EL (cell line): ENCODE measurements at regions not wholly inside any gene's neighbourhood (a gene's known extent, or its start where the extent isn't known, plus 50 kb on each side); places are given as distances from the start of the nearest gene placed in this dataset.
A peak's percentile ranks its signal among the peaks of the same experiment; 100 is the strongest.

ENCODE experiments used
- DNase-seq: peaks from one replicate; pipeline ENCODE4 v3.0.0-alpha.2; 2016

DNA sequence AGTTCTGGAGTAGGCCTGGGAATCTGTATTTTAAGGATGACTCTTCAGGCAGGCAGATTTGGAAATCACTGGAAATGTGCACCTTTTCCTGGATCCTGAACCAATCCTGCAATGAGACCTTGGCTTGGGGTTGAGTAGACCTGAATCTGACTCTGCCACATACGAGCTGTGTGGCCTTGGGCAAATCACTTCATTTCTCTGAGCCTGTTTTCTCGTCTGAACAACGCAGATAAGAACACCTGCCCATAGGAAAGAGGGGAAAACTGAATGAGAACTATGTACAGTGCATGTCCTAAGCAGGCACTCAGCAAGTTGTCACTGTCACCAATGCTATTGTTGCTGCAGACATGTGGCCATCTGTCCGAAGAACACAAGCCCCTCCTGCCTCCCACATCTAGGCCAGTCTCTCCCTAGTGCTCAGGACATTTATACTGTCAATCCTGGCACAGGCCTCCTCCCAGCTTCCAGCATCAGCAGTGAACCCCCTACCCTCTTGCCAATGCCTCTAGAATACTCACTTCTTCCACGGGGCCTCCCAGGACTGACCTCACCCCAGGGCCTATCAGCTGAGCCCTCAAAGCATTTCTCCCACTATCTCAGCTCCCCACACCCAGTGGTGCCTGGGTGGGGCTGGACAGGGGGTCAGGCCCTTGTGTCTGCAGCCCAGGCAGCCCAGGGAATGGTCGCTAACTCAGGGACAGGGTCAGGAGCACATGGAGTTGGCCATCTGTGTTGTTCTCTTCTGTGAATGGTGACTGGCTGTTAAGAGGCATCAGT is 88.8 kb upstream of the ZBTB40 start:
- DNase-seq, result no peak

DNA sequence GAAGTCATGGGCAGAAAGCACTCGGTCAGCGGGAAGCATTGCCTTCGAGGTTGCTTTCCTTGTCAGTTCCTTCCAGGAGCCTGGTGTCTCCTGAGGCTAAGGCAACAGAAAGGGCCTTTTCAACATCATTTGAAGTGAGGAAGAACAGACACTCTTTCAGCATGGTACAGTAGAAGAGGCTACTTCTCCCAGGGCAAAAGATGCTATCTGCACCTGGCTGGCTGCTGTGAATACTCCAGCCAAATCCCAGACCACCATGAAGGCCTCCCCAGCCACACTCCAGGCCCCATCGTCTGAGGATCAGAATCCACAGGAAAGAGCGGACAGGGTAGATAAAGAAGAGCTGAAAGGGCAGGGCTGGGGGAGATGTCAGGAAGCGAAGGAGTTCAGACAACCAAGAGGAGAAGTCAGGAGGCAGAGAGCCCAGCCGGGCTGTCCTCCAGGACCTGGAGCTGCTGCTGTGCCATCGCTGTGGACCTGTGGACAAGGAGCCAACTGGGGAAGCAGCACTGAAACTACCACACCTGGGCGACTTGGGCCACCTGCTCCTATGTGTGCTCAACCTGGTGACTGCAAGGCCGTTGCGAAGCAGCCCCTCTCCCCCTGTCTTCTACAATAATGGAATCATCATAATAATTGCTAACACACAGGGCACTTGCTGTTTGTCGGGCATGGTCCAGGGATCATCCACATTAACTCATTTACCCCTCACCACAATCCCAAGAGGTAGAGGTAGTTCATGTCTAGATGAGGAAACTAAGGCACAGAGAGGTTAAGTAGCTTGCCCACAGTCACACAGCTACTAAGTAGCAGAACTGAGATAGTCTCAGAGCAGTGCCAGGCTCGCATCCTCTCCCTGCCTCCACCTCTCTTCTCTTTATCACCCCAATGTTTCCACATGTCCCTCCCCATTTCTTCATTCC is 88.0 kb upstream of the ZBTB40 start:
- DNase-seq, result no peak

DNA sequence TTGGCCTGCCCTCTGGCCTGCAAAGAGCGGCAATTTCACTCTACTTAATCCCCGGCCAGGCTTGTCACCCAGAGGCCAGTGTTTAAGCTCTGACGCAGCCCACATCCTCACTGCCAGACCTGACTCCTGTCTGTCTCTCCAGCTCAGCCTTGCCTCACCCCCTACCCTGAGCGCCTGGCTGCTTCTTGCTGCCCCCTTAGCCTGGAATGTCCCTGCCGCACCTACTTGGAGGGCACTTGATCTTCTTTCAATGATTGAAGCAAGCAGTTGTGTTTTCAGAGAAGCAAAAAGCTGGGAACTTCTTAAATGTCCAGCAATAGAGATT is 87.4 kb upstream of the ZBTB40 start:
- no peak for DNase-seq

DNA sequence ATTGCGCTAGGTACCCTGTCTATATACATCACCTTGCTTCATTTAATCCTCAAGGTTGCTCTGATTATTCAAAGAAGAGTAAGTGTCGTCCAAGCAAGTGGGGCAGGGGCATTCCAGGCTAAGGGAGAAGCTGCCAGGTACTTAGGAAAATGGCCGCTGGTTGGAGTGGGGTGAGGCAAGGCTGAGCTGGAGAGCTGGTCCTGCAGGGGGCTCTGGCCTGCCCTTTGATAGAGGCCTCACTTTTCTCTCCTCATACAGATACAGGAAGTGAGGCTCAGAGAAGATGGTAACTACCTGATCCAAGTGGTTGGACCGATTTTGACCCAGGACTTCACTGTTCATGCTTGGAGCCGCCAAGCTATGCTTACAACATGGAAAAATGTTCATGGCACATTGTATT is 86.9 kb upstream of the ZBTB40 start:
- DNase-seq, result no peak

DNA sequence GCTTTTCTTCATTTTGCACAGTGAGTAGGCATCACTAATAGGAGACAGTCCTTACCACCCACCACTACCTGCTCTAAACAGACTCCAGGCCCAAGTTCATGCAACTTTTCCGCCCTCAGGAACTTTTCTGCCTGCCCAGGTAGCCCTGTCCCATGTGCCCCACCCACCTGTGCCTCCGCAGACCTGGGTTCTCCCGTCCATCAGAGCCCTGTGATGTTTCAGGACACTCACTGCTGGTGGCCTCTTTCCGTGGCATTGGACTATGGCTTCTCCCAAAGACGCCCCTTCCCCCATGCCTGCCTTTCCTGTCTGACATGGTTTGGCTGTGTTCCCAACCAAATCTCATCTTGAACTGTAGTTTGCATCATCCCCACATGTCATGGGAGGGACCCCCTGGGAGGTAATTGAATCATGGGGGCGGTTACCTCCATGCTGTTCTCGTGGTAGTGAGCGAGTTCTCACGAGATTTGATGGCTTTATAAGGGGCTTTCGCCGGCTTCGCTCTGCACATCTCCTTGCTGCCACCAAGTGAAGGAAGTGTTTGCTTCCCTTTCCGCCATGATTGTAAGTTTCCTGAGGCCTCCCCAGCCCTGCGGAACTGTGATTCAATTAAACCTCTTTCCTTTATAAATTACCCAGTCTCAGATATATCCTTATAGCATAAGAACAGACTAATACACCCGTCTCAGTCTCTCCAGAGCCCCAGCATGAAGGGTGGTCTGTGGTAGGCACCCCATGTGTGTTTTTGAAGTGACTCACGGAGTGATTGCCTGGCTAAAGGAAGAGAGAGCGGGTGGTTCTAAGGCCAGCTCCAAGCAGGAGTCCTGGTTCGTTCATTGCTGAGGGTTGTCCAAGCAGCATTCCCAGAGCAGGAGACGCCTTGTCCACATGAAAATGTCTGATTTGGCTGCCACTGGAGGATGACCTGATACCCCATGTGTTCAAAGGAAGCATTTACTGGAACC is 86.0 kb upstream of the ZBTB40 start:
- no peak for DNase-seq

DNA sequence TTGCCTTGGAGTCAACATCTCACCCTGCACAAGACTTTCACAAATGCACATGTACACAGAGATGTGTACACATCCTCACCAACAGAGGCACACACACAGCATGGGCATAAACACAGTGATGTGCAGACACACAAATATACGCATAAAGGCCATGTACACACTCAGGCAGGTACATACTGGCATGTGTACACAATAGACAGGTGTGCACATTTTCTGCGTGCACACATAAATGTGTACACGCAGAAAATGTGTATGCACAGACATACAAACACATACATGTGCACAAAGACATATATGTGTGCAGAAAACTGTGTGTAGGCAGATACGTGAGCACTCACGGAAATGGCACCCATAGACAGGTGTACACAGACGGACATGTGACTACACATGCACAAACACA is 85.3 kb upstream of the ZBTB40 start:
- DNase-seq, result no peak

DNA sequence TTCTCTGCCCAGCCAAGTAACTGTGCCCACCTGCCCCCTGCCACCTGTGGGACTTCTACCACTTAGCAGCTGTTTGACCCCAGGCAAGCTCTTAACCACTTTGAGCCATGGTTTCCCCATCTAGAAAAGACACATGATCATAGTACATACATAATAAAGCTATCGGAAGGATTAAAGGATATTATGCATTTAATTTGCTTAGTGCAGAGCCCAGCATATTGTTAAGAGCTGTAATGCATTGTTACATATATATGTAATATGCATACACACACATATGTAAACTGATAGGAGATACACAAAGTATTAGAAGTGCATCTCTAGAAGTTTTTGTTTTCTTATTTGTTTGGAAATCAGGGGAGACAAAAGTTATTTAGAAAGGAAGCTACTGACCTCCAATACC is 83.5 kb upstream of the ZBTB40 start:
- DNase-seq, result no peak

DNA sequence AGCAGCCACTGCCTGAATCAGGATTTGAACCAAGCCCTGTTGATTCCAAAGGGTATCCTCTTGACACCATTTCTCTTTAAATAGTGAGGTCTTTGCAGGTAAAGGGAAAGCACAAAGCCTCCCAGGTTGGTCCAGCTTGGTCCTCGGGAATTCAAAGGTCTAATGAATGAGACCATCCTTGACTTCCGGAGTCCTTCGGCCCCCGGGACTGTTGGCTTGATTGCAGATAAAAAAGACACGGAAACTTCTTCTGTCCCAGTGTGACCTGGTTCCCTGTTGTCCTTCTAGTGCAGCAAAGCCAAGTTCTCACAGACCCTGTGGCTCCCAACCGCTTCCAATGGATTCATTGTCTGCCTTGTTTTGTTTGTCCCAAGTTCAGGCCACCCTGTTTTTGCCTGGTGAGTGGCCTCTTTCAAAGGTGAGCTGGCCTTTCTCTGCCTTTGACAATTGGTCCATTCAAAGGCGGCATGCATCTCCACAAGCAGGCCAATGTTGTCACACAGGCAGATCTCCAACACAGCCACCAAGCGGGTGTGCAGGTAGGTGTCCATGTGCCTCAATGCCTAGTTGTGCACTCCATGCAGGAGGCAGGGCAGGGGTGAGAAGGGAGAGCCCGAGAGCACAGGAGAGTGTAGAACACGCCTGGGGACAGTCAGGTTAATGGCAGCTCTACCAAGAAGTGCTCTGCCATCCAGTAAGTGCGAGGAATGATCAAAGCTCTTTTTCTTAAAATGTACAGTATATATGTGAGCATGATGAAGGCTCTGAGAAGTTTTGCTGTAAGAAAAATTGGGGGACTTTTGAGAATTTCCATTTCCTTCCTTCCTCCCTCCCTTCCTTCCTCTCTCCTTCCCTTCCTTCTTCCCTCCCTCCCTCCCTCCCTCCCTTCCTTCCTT is 82.1 kb upstream of the ZBTB40 start:
- DNase-seq, result no peak

DNA sequence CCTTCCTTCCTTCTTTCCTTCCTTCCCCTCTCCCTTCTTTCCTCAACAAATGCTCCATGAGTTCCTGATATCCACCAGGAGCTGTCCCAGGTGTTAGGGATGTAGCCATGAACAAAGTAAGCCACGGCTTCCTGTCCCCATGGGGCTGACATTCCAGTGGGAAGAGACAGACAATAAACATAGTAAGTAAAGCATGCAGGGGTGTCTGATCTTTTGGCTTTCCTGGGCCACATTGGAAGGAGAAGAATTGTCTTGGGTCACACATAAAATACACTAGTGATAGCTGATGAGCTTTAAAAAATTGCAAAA is 81.5 kb upstream of the ZBTB40 start:
- no peak for DNase-seq

DNA sequence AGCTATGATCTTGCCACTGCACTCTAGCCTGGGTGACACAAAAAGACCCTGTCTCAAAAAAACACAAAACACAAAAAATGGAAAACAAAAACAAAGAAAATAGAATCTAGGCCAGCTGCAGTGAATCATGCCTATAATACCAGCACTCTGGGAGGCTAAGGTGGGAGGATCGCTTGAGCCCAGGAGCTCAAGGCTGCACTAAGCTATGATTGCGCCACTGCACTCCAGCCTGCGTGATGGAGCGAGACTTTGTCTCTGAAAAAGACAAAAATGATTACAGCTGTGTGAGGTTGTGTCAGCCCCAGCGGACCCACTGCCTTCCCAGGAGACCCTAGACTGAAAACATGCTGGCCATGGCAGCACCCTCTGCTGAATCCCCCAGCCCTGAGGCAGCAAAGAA is 80.2 kb upstream of the ZBTB40 start:
- no peak for DNase-seq

DNA sequence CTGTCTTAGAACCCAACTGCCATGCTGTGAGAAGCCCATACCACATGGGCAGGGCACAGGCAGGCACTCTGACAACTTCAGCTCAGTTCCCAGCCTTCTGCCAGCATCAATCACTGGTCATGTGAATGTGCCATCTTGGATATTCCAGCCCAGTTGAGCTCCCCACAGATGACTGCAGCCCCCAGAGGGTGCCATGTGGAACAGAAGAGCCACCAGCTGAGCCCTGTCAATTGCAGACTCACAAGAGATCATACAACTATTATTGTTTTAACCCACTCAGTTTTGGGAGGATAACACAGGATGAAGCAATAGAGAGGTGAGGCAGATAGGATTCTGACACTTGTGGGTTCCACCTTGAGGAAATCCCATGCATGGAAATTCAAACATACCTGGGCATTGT is 78.4 kb upstream of the ZBTB40 start:
- no peak for DNase-seq

DNA sequence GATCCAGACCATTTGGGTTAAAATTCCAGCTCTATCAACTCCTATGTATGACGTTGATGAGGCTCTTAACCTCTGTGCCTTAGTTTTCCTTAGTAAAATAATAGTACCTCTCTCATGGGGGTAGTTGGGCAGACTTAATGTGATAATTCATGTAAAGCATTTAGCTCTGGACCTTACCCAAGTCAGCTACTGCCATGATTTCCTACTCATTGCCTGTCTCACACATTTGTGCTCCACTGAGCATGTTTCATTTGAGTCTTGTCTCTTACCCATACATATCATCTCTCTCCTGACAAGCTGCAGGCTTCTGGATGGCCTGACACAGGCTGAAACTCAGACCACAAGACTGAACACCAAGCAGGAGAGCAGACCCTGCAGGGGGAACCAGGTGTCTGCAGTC is 77.7 kb upstream of the ZBTB40 start:
- DNase-seq, result no peak

DNA sequence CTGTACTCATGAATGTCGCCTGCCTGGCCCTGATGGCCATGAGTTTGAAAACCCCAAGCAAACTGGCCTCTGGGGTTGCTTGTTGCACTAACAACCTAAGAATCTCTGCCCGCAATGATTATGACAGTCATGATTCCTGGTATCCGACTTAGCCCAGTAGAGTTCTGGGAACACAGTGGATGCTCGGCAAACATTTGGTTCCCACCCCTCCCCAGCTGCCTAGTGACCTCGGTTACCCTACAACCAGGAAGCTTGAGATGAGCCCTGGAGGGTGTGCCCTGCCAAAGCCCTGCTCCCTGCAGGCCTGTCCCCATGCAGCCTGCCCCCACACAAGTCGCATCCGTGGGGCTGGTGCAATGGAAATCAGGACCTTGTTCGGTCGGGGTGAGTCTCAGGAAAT is 76.0 kb upstream of the ZBTB40 start:
- DNase-seq, result no peak

DNA sequence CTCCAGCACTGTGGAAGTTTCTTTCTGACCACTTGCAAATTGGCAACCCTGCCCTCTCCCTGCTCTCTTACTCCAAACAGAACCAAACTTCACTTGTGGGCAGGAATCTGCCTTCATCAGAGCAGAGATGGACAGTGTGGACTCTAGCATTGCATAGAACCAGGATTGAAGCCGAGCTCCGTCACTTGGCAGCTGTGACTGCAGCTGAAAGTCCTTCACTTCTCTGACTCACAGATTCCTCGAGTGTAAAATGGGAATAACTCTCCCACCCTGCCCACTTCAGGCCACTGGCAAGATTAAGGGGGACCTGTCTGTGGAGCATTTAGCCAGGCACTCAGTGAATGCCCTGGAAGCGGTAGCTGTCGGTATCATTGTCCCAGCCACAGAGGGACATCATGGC is 75.7 kb upstream of the ZBTB40 start:
- DNase-seq, result no peak

DNA sequence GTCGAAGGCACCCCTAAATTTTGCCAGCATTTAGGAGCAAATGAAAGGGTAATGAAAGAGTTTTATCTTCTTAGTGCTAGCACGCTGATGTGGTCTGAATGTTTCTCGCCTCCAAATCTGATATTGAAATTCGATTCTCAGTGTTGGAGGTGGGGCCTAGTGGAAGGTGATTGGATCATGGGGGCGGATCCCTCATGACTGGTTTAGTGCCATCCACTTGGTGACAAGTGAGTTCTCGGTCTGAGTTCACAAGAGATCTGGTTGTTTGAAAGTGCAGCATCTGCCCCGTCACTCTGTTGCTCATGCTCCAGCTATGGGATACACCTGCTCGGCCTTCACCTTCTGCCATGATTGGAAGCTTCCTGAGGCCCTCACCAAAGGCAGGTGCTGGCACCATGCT is 75.1 kb upstream of the ZBTB40 start:
- no peak for DNase-seq

DNA sequence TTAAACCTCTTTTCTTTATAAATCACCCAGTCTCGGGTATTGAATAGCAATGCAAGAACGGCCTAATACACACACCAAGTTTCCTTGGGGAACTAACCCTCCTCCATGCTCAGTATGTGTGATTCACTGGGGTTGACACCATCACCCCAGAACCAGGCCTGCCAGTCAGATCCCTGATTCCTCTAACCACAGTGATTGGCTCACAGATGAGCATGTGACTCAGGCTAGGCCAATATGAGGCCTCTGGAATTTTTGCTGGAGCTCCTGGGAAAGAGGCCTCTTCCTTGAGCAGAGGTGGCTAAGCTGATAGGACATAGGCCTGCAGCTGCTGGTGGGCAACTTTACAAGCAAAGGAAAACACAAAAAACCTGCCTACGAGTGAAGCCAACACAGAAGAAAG is 74.7 kb upstream of the ZBTB40 start:
- peak; percentile 54 for DNase-seq

DNA sequence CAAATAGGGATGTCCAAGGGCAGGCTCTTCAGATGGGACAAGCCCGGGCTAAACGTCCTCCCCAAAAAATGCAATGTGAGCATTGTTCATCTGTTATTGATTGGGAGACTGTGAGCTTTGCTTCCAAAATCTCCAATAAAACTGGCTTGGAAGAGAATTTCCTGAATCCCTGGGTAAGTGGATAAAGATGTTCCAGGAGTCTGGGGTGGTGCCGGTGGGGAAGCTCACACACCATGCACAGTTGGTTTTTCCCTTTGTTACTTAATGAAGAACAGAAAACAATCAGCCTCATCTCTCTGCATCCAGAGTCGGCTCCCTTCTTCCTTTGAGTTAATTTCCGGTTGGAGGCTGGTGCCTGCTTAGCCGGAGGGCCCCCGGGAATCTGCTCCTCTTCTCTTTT is 72.1 kb upstream of the ZBTB40 start:
- no peak for DNase-seq

DNA sequence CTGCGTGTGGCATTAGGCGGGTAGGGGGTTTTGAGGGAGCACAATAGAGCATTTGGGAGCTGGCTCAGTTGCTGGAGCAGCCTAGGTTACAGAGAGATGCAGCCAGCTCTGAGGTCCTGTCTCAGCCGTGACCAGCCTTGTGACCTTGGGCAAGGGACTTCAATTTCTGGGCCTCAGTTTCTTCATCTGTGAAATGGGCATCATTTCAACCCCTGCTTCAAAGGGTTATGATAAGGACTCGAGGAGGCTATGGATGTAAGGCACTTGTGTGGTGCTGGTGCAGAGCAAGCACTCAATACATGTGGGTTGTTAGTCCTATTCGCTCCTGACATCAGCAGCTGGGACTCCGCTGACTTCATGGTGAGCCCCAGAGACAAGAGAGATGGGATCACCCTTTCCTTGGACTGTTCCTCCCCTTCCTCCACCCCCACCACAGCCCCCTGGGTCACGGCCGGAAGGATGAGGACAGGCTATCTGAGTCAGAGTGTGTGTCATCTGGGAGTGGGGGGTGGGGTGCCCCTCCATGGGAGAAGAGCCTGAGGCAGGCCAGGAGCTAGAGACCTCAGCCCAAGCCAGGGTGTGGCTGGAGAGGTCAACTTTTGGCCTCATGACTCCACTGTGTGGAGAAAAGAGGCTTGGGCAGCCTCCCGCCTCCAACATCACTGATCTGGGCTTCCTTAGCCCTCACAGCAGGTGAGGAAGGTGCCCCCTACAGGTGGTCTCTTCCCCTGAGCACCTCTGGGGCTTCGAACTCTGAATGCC is 71.4 kb upstream of the ZBTB40 start:
- DNase-seq, result peak; percentile 91

DNA sequence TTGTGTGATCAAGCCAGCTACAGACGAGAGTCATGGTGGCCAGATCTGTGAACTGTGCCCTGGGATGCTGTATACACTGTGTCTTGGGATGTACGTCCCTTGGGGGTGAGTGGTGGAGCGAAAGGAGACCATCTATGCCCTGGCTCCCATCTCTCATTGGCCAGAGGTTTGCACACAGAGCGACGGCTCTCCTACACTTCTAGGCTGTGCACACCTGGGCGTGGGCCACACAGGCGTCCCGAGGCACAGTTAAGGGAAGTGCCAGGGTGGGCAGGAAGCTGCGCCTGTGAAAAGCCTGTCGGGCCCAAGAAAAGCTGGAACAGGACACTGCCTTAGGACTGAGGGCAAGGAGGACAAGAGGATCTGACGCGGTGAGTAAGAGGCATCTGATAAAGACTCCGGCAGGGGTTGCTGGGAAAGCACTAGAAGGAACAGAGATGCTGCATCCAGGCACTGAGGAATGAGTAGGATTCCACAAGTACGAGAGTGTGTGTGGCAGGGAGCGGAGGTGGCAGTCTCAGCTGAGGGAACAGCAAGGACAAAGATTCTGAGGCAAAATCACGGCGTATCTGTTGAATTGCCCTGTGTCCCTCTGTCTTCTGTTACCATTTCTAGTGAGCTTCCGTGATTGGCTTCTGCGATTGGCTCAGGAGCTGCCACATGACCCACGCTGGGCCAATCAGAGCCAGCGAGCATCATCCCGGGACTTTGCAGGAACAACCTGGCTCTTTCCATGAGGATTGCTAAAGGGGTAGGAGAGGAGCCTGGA is 67.9 kb upstream of the ZBTB40 start:
- no peak for DNase-seq

DNA sequence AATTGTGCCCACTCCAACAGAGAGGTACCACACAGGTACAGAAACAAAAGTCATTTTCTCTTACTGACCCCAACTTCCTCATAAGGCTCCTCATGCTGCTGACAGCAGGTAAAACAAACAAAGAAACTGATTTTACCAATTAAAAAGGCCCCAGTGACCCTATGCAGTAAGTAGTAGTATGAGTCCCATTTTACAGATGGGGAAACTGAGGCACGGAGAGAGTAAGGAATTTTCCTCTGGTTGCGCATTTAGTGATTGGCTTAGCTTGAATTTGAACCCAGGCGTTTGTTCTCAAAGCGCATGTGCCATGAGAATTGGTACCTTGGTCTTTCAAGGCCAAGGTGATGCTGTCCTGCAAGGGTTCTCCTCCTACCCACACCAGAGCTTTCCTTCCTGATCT is 66.1 kb upstream of the ZBTB40 start:
- DNase-seq, result no peak

DNA sequence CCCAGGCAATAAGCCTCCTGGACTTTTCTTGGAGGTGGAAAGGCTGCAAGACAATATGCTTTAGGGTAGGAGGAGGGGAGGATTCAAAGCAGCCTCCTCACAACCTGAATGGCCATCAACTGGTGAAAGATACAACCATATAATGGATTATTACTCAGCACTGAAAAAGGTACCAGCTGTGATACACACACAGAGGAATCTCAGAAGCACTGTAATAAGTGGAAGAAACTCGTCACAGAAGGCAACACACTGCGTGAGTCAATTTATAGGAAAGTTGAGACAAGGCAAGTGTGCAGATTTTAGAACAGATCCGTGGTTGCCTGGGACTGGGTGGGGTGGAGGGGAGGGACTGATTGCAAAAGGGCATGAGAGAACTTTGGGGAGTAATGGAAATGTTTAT is 64.9 kb upstream of the ZBTB40 start:
- no peak for DNase-seq
